SK-N-SH (cell line): ENCODE measurements at regions not wholly inside any gene's neighbourhood (a gene's known extent, or its start where the extent isn't known, plus 50 kb on each side); places are given as distances from the start of the nearest gene placed in this dataset.
"Not testable (repeated sequence)": the region's sequence is repeated elsewhere in the genome, so short reads cannot be mapped to it uniquely, and the experiment has no call there.

Experiments used
- CTCF ChIA-PET: fragments of 300-600, 350-600 bp; formaldehyde crosslinking; extraction: SDS; loops from one replicate; lab custom pipeline; 2021; lab: Yijun Ruan, JAX
- POLR2A ChIA-PET: fragments of 350-600 bp; sonication (Branson Sonifier 250); formaldehyde crosslinking; extraction: SDS; loops from one replicate; lab custom pipeline; 2020; ENCODE audit warnings: antibody characterized with exemption, inconsistent platforms; lab: Yijun Ruan, JAX
- DNase-seq: peaks from one replicate; pipeline ENCODE4 v3.0.0; 2012
- H2AFZ ChIP-seq: fragments of 200-600 bp; sonication (generic); 2 replicates; pipeline ENCODE4 v1.8.1; 2016; ENCODE audit warnings: antibody characterized with exemption, mild to moderate bottlenecking, low read depth
- H3F3A ChIP-seq: fragments of 200-600 bp; sonication (generic); replicated peaks from 2 replicates; pipeline ENCODE3; 2016; ENCODE audit warnings: antibody characterized with exemption, mild to moderate bottlenecking; ENCODE audit not compliant: insufficient read depth
- H3K27ac ChIP-seq, 2 experiments: fragments of 200-500 bp in 1 of 2; fragments of 200-600 bp in 1 of 2; sonication (Bioruptor generic) in 1 of 2; sonication (generic), shearing (Covaris generic) in 1 of 2; 2 replicates each; pipeline versions ENCODE4 v1.5.1 to v1.6.1; 2014 to 2016; ENCODE audit warnings: low read depth in 2 of 2, inconsistent platforms in 1 of 2, low read length in 1 of 2, mild to moderate bottlenecking in 1 of 2, mixed read lengths in 1 of 2
- H3K27me3 ChIP-seq: fragments of 200-600 bp; sonication (generic), shearing (Covaris generic); 2 replicates; pipeline ENCODE4 v1.6.1; 2016; ENCODE audit warnings: mixed run types; ENCODE audit not compliant: insufficient read depth
- H3K36me3 ChIP-seq, 2 experiments: fragments of 200-500 bp in 1 of 2; fragments of 200-600 bp in 1 of 2; sonication (Bioruptor generic) in 1 of 2; sonication (generic) in 1 of 2; replicated peaks in 1 of 2; 2 replicates each; pipeline versions ENCODE3 to v1.5.1; 2014 to 2016; ENCODE audit warnings: low read length in 1 of 2, mild to moderate bottlenecking in 1 of 2; ENCODE audit not compliant: insufficient read depth in 2 of 2, control insufficient read depth in 1 of 2
- H3K4me1 ChIP-seq, 2 experiments: fragments of 200-500 bp in 1 of 2; fragments of 200-600 bp in 1 of 2; sonication (Bioruptor generic) in 1 of 2; sonication (generic), shearing (Covaris generic) in 1 of 2; 2 replicates each; pipeline versions ENCODE4 v1.5.1 to v1.6.1; 2014 to 2016; ENCODE audit warnings: low read depth in 1 of 2, low read length in 1 of 2, mixed run types in 1 of 2; ENCODE audit not compliant: insufficient read depth in 2 of 2, control insufficient read depth in 1 of 2
- H3K4me2 ChIP-seq: fragments of 200-600 bp; sonication (generic), shearing (Covaris generic); 2 replicates; pipeline ENCODE4 v1.6.1; 2017; ENCODE audit warnings: mixed run types
- H3K4me3 ChIP-seq, 2 experiments: fragments of 200-500 bp in 1 of 2; fragments of 200-600 bp in 1 of 2; sonication (Bioruptor generic) in 1 of 2; sonication (generic), shearing (Covaris generic) in 1 of 2; 2 replicates each; pipeline versions ENCODE4 v1.5.1 to v1.8.1; 2014 to 2016; ENCODE audit warnings: low read depth in 2 of 2, inconsistent platforms in 1 of 2, low read length in 1 of 2, mild to moderate bottlenecking in 1 of 2, mixed read lengths in 1 of 2, moderate library complexity in 1 of 2
- H3K79me2 ChIP-seq: fragments of 200-600 bp; sonication (generic); 2 replicates; pipeline ENCODE4 v1.8.1; 2017; ENCODE audit warnings: mild to moderate bottlenecking; ENCODE audit not compliant: insufficient read depth
- H3K9ac ChIP-seq: fragments of 200-600 bp; sonication (generic); 2 replicates; pipeline ENCODE4 v1.6.1; 2017; ENCODE audit warnings: mixed run types
- H3K9me2 ChIP-seq: fragments of 200-600 bp; sonication (generic); 2 replicates; pipeline ENCODE4 v1.6.1; 2017; ENCODE audit warnings: mixed run types
- H3K9me3 ChIP-seq: fragments of 200-600 bp; sonication (generic); 2 replicates; pipeline ENCODE4 v1.6.1; 2017; ENCODE audit warnings: mixed run types, mild to moderate bottlenecking, moderate library complexity
- H4K20me1 ChIP-seq: fragments of 200-600 bp; sonication (generic); 2 replicates; pipeline ENCODE4 v1.6.1; 2017; ENCODE audit warnings: mild to moderate bottlenecking, mixed run types; ENCODE audit not compliant: insufficient read depth
- CTCF ChIP-seq: fragments of 200-600 bp; sonication (generic); IDR thresholded peaks from 2 replicates; pipeline ENCODE4 v1.6.1; 2017; ENCODE audit warnings: antibody characterized with exemption, mild to moderate bottlenecking, moderate library complexity
- EZH2phosphoT487 ChIP-seq: fragments of 200-600 bp; sonication (generic); IDR thresholded peaks from 2 replicates; pipeline ENCODE4 v1.6.1; 2017; ENCODE audit warnings: low read depth, mixed run types, mild to moderate bottlenecking, antibody characterized with exemption, moderate library complexity, borderline replicate concordance
- MEF2A ChIP-seq: IDR thresholded peaks from 2 replicates; pipeline ENCODE4 v1.4.0; 2012; ENCODE audit warnings: low read depth, borderline replicate concordance
- PBX3 ChIP-seq: IDR thresholded peaks from 2 replicates; pipeline ENCODE4; 2012
- RFX5 ChIP-seq: IDR thresholded peaks from 2 replicates; pipeline ENCODE4 v1.6.1; 2012; ENCODE audit warnings: mild to moderate bottlenecking, improper control_type of control experiment, low read length
- SMC3 ChIP-seq: IDR thresholded peaks from 2 replicates; pipeline ENCODE4 v1.6.1; 2012; ENCODE audit warnings: low read depth, low read length, improper control_type of control experiment
- YY1 ChIP-seq: IDR thresholded peaks from 2 replicates; pipeline ENCODE4 v1.4.0; 2012; ENCODE audit warnings: low read depth, mild to moderate bottlenecking
- WGBS: methylation state at CpG from one replicate; pipeline ENCODE4 v1.1.6; 2017; ENCODE audit warnings: low lambda C conversion rate; 5-methylcytosine and 5-hydroxymethylcytosine counted together

- no peak for TF ChIP-seq YY1
- TF ChIP-seq RFX5, result no peak
- TF ChIP-seq SMC3, result no peak
- no peak for TF ChIP-seq EZH2phosphoT487
- TF ChIP-seq PBX3, result no peak
- WGBS, result 71% methylated on average over 7 of the region's 7 CpGs
- Histone ChIP-seq H3K4me3 (no peak overlapping the region), H3K9me2 (no peaks in the 10 kb centered on the region), H3K36me3 (no peaks in the 10 kb centered on the region), H2AFZ (no peak overlapping the region), H4K20me1 (no peaks in the 10 kb centered on the region), H3K27ac (no peak overlapping the region), H3K79me2 (no peaks in the 10 kb centered on the region), H3F3A (no peaks in the 10 kb centered on the region), H3K9ac (no peak overlapping the region), H3K4me1 (no peaks in the 10 kb centered on the region), H3K9me3 (no peaks in the 10 kb centered on the region), H3K27me3 (no peaks in the 10 kb centered on the region), H3K4me2 (no peak overlapping the region)
- no peak for DNase-seq
- ChIA-PET POLR2A (no interaction called here), CTCF (no interaction called here)
Measured at GRCh38 chr4:72706684-72707083, 137.7 kb upstream of the ADAMTS3 start.

- H3K4me1 ChIP-seq, H3F3A ChIP-seq, H3K27ac ChIP-seq, H4K20me1 ChIP-seq, POLR2A ChIA-PET, H3K9me2 ChIP-seq, H3K4me2 ChIP-seq, DNase-seq, H3K36me3 ChIP-seq, H2AFZ ChIP-seq, H3K9ac ChIP-seq, H3K4me3 ChIP-seq, H3K79me2 ChIP-seq, H3K9me3 ChIP-seq, H3K27me3 ChIP-seq: not testable (repeated sequence)
- CTCF ChIA-PET, result interaction anchor here (0.6 kb wide), 1 partner anchor 405 kb away, joined by 5 read pairs; no protein-coding TSS in a partner anchor
- WGBS, result 53% methylated on average over 7 of the region's 7 CpGs
Measured at GRCh38 chr4:72704925-72705640, 136.1 kb upstream of the ADAMTS3 start.

- Histone ChIP-seq H3F3A (no peaks in the 10 kb centered on the region), H3K36me3 (no peaks in the 10 kb centered on the region), H4K20me1 (no peaks in the 10 kb centered on the region), H3K4me3 (no peak overlapping the region), H3K4me1 (no peaks in the 10 kb centered on the region), H3K9me2 (no peaks in the 10 kb centered on the region), H3K27ac (no peak overlapping the region), H3K4me2 (no peak overlapping the region), H2AFZ (no peak overlapping the region), H3K9me3 (no peaks in the 10 kb centered on the region), H3K27me3 (no peaks in the 10 kb centered on the region), H3K9ac (no peak overlapping the region), H3K79me2 (no peaks in the 10 kb centered on the region)
- TF ChIP-seq MEF2A (no peak), CTCF (no peak)
- CTCF ChIA-PET, result interaction anchor here (0.8 to 1.4 kb wide), 2 partner anchors 28 to 978 kb away, joined by 3 to 4 read pairs; no protein-coding TSS in a partner anchor
- POLR2A ChIA-PET, result no interaction called here
- DNase-seq, result no peak
- 46% methylated on average over 3 of the region's 3 CpGs for WGBS
Measured at GRCh38 chr4:72702948-72703347, 133.9 kb upstream of the ADAMTS3 start.
